Stimulated activated naive B cell treated with anti-CD40 and anti-IgM and Interleukin-4, amounts not matched to agents 10 μg/mL and 1 μg/mL and 100 μg/mL, for 72 hours (primary cell): ENCODE measurements at regions not wholly inside any gene's neighbourhood (a gene's known extent, or its start where the extent isn't known, plus 50 kb on each side); places are given as distances from the start of the nearest gene placed in this dataset.
A peak's percentile ranks its signal among the peaks of the same experiment; 100 is the strongest.
"Not testable (repeated sequence)": the region's sequence is repeated elsewhere in the genome, so short reads cannot be mapped to it uniquely, and the experiment has no call there.

ENCODE experiments used
- ATAC-seq, 2 donors: fragments of 150-1000 bp; cut with Tn5 transposase; replicated peaks; 2 replicates each; pipeline ENCODE4 v1.10.0; 2021; ENCODE audit warnings: moderate library complexity in 1 of 2
- DNase-seq: peaks from one replicate; pipeline ENCODE4 v3.0.0; 2021
- H3K27ac Mint-ChIP-seq: one replicate; pipeline ENCODE4 v1.8.0; 2022; ENCODE audit warnings: mild to moderate bottlenecking, mixed read lengths
- H3K27me3 Mint-ChIP-seq, 2 donors: one replicate each; pipeline ENCODE4 v1.8.0; 2022; ENCODE audit warnings: mixed read lengths in 2 of 2
- H3K36me3 Mint-ChIP-seq, 2 donors: one replicate each; pipeline ENCODE4 v1.8.0; 2022; ENCODE audit warnings: mixed read lengths in 2 of 2, mild to moderate bottlenecking in 1 of 2
- H3K4me1 Mint-ChIP-seq, 2 donors: one replicate each; pipeline ENCODE4 v1.8.0; 2022; ENCODE audit warnings: mixed read lengths in 2 of 2, mild to moderate bottlenecking in 1 of 2
- H3K4me3 Mint-ChIP-seq, 2 donors: one replicate each; pipeline ENCODE4 v1.8.0; 2022; ENCODE audit warnings: mild to moderate bottlenecking in 2 of 2, mixed read lengths in 2 of 2, moderate library complexity in 1 of 2
- H3K9me3 Mint-ChIP-seq, 2 donors: one replicate each; pipeline ENCODE4 v1.8.0; 2022; ENCODE audit warnings: mixed read lengths in 2 of 2, mild to moderate bottlenecking in 1 of 2

GRCh38 chr3:151620071-151620470, 113.7 kb upstream of the AADACL2 start:
- H3K27ac Mint-ChIP-seq: no peak overlapping the region
- DNase-seq (no peak), ATAC-seq (no peak)
- H3K27me3 Mint-ChIP-seq: no peaks in the 10 kb centered on the region
- H3K4me1 Mint-ChIP-seq: no peaks in the 10 kb centered on the region
- H3K9me3 Mint-ChIP-seq: no peaks in the 10 kb centered on the region
- no peak overlapping the region for H3K4me3 Mint-ChIP-seq
- H3K36me3 Mint-ChIP-seq: no peaks in the 10 kb centered on the region

DNA sequence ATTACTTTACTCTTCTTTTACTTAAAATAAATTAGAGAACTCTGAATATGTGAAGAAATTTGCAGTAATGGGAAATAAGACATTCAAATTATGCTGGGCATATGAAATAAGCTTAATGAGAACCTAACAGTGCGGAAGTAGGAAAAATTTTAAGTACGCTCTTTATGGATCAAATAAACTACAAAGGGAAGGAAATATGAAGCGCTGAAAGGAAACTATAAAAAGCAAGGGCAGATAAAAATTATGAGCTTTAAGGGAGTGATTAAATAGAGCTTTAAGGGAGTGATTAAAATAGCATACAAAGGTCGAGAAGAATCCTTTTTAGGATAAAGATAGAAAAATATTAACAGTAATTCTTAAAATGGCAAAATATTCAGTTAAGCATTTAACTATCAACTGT, 118.3 kb upstream of the AADACL2 start:
- no peaks in the 10 kb centered on the region for H3K9me3 Mint-ChIP-seq
- no peaks in the 10 kb centered on the region for H3K27me3 Mint-ChIP-seq
- H3K4me3 Mint-ChIP-seq: no peak overlapping the region
- DNase-seq (no peak), ATAC-seq (no peak)
- H3K27ac Mint-ChIP-seq: no peak overlapping the region
- no peaks in the 10 kb centered on the region for H3K36me3 Mint-ChIP-seq
- no peaks in the 10 kb centered on the region for H3K4me1 Mint-ChIP-seq

DNA sequence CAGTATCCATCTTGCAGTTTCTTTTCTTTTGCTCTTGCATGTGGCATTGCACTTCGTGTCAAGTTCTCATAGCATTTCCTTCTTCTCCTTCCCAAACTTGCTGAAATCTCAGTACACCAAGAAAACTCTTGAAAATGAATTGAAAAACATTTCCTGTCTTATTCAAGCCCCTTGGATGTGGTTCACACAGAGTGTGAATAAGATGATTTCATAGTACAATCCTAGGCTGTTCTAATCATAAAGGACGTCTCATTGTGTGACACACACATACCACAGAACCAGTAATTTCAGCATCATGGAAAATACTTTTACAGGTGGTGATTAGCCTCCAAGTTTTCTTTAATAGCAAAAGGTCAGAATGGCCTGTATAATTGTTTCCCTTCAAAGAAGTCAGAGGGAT, 121.6 kb upstream of the AADACL2 start:
- H3K36me3 Mint-ChIP-seq: no peaks in the 10 kb centered on the region

DNA sequence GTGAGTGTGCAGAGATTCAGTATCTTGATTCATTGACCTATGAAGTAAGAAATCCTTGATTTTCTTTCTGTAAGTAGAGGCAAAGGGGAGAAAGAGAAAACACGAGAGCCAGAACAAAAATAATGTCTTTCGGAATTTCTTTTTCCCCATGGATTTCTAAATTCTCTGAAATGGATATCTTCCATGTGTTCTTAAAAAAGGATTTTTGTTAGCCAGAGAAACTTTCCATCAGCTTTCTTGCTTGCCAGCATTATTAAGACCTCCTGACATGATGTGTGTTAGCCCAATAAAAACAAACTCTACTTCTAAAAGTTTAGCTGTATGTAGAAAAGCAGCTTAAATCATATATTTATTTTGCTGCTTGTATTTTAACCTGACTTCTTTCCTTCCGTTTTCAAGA, 122.3 kb upstream of the AADACL2 start:
- DNase-seq (no peak), ATAC-seq (no peak)
- Mint-ChIP-seq H3K36me3 (no peaks in the 10 kb centered on the region), H3K4me3 (no peak overlapping the region), H3K27ac (no peak overlapping the region), H3K9me3 (peaks cover 2 to 4% of the 10 kb centered on the region in 2 donors), H3K27me3 (no peaks in the 10 kb centered on the region), H3K4me1 (no peaks in the 10 kb centered on the region)

More for the DNA sequence above, 121.6 kb upstream of the AADACL2 start:
- H3K27ac Mint-ChIP-seq: no peak overlapping the region
- H3K9me3 Mint-ChIP-seq: peaks cover 2 to 4% of the 10 kb centered on the region in 2 donors
- no peaks in the 10 kb centered on the region for H3K27me3 Mint-ChIP-seq
- no peak overlapping the region for H3K4me3 Mint-ChIP-seq
- DNase-seq (no peak), ATAC-seq (no peak)
- H3K4me1 Mint-ChIP-seq: no peaks in the 10 kb centered on the region

- DNase-seq: no peak
- Mint-ChIP-seq H3K27me3 (peaks cover 0 to 3% of the 10 kb centered on the region in 2 donors), H3K4me3 (no peak overlapping the region), H3K9me3 (peaks cover 2 to 4% of the 10 kb centered on the region in 2 donors), H3K36me3 (no peaks in the 10 kb centered on the region), H3K27ac (no peak overlapping the region), H3K4me1 (no peaks in the 10 kb centered on the region)
- ATAC-seq: no peak
Observed at GRCh38 chr3:151609491-151609890, 124.2 kb upstream of the AADACL2 start.

- Mint-ChIP-seq H3K36me3 (no peaks in the 10 kb centered on the region), H3K27me3 (peaks cover 0 to 3% of the 10 kb centered on the region in 2 donors), H3K9me3 (peaks cover under 1 to 2% of the 10 kb centered on the region in 2 donors), H3K27ac (no peak overlapping the region), H3K4me1 (no peaks in the 10 kb centered on the region), H3K4me3 (no peak overlapping the region)
- no peak for ATAC-seq
- DNase-seq: no peak
Observed at GRCh38 chr3:151604891-151605290, 128.8 kb upstream of the AADACL2 start.

DNA sequence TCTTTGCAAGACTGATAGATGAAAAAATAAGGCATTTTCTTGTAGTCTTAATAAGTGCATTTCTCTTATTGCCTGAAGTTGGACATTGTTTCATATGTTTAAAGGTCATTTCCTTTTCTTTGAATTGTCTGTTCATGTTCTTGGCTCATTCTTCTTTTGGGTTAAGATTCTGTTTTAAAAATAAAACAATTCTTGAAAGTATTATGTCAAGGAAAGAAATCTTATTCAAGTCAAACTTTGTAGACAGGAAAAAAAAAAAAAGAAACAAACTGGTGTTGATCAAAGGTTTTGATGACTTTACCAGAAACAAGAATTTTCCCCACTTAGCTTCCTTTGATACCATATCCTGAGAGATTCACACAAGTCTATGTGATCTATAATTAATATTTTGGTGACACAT, 132.9 kb upstream of the AADACL2 start:
- Mint-ChIP-seq H3K27me3 (peaks cover 0 to 3% of the 10 kb centered on the region in 2 donors), H3K4me1 (no peaks in the 10 kb centered on the region), H3K9me3 (no peaks in the 10 kb centered on the region), H3K4me3 (no peak overlapping the region), H3K27ac (no peak overlapping the region), H3K36me3 (no peaks in the 10 kb centered on the region)
- ATAC-seq (no peak), DNase-seq (no peak)

DNA sequence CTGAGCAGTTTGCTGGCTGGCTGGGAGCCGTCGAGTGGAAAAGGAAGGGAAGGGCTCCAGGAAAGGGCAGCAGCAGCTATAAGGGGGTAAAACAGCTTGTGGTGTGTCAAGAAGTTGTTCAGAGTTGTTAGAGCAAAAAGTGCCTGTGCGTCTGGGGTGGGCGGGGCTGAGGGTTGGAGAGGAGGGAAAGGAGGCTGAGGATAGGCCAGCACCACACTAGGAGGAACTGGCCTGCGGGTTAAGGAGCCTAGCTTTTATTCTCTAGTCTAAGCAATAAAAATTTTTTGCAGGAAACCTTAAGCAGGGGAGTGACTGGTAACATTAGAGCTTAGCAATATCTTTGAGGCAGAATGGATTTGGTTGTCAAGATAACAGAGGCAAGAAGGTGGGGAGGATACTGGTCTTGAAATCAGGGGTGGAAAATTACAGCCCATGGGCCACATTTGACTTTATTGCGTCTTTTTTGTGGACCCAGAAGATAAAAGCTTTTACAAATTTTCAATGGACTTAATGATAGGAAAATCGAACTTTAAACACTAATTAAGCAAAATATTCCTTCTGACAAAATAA, 134.5 kb upstream of the AADACL2 start:
- no peak for DNase-seq
- Mint-ChIP-seq H3K4me1 (no peaks in the 10 kb centered on the region), H3K27ac (no peak overlapping the region), H3K4me3 (no peak overlapping the region), H3K9me3 (no peaks in the 10 kb centered on the region), H3K27me3 (no peaks in the 10 kb centered on the region), H3K36me3 (no peaks in the 10 kb centered on the region)
- no peak for ATAC-seq

DNA sequence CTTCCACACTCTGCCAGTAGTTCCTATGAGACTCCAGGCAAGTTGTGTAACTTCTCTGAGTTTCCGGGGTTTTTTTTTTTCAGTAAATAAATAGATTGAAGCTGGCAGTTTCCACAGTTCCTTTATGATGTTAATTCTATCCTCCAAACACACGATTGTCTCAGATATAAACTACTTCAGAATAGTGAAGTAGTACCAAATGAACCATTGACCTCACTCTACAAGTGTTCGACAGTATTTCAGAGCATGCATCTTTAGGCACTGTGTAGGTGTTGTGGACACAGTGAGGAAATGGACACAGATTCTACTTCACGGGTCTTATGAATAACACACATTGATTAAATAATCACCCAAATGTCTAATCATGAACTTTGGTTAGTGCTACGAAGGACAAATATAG, 136.1 kb upstream of the IGSF10 start:
- no peak overlapping the region for H3K27ac Mint-ChIP-seq
- no peaks in the 10 kb centered on the region for H3K4me1 Mint-ChIP-seq
- no peak for ATAC-seq

GRCh38 chr3:151593928-151594327, 133.1 kb upstream of the IGSF10 start:
- no peak for ATAC-seq
- H3K9me3 Mint-ChIP-seq: no peaks in the 10 kb centered on the region

More for the DNA sequence above, 136.1 kb upstream of the IGSF10 start:
- Mint-ChIP-seq H3K9me3 (no peaks in the 10 kb centered on the region), H3K4me3 (no peak overlapping the region), H3K27me3 (no peaks in the 10 kb centered on the region), H3K36me3 (no peaks in the 10 kb centered on the region)
- no peak for DNase-seq

GRCh38 chr3:151592287-151592686, 131.4 kb upstream of the IGSF10 start:
- DNase-seq (no peak), ATAC-seq (no peak)
- H3K36me3 Mint-ChIP-seq: no peaks in the 10 kb centered on the region
- H3K9me3 Mint-ChIP-seq: no peaks in the 10 kb centered on the region
- H3K27me3 Mint-ChIP-seq: no peaks in the 10 kb centered on the region
- H3K27ac Mint-ChIP-seq: no peak overlapping the region
- no peak overlapping the region for H3K4me3 Mint-ChIP-seq
- no peaks in the 10 kb centered on the region for H3K4me1 Mint-ChIP-seq

More at GRCh38 chr3:151593928-151594327, 133.1 kb upstream of the IGSF10 start:
- Mint-ChIP-seq H3K4me1 (no peaks in the 10 kb centered on the region), H3K27ac (no peak overlapping the region), H3K4me3 (no peak overlapping the region), H3K27me3 (no peaks in the 10 kb centered on the region), H3K36me3 (no peaks in the 10 kb centered on the region)
- DNase-seq: no peak

DNA sequence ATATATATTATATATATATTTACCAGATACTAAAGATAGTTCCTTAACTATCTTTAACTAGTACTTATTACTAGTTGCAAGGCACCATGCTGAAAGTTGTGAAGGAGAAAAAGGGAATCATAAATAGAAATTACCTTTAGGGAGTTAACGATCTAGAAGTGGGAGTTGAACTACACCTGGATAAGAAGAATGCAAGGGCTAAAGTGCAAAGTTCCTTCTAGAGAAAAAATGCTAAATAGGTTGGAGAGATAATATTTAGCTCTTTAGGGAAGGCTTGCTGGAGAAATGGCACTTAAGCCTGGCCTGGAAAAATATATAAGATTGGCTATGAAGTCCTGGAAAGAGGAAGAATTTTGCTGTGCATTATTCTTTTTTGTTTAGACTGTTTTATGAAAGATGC, 130.6 kb upstream of the IGSF10 start:
- no peaks in the 10 kb centered on the region for H3K36me3 Mint-ChIP-seq
- no peak overlapping the region for H3K4me3 Mint-ChIP-seq
- H3K9me3 Mint-ChIP-seq: no peaks in the 10 kb centered on the region
- H3K27me3 Mint-ChIP-seq: no peaks in the 10 kb centered on the region
- no peak overlapping the region for H3K27ac Mint-ChIP-seq
- no peak for DNase-seq
- no peak for ATAC-seq
- no peaks in the 10 kb centered on the region for H3K4me1 Mint-ChIP-seq

DNA sequence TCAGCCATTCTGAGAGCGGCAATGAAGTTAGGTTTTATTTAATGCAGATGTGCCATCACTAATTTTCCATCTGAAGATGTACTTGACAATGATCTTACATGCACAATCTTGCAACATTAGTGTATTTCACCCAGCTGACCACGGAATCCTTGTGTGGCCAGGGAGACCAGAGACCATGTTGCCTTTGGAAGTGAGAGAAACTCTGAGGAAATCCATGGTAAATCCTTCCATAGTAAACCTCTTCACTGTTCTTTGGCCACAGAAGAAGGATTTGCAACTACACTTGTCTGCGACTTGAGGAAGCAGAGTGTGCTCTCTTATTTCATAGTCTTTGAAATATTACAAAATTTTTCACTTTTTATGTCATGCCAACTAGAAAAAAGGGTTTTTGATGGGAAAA, 128.4 kb upstream of the IGSF10 start:
- Mint-ChIP-seq H3K4me3 (no peak overlapping the region), H3K27ac (no peak overlapping the region), H3K9me3 (peaks cover 0 to 1% of the 10 kb centered on the region in 2 donors), H3K36me3 (no peaks in the 10 kb centered on the region), H3K27me3 (no peaks in the 10 kb centered on the region), H3K4me1 (peaks cover 4 to 5% of the 10 kb centered on the region in 2 donors)
- DNase-seq: no peak
- ATAC-seq: no peak

- not testable (repeated sequence) for H3K36me3 Mint-ChIP-seq, H3K27ac Mint-ChIP-seq, H3K4me3 Mint-ChIP-seq, ATAC-seq, DNase-seq, H3K9me3 Mint-ChIP-seq, H3K27me3 Mint-ChIP-seq, H3K4me1 Mint-ChIP-seq
Observed at GRCh38 chr3:151587659-151588058, 126.8 kb upstream of the IGSF10 start.

- ATAC-seq: peak; percentile 88 to 96
- H3K4me3 Mint-ChIP-seq: no peak overlapping the region
- no peak for DNase-seq
- H3K27me3 Mint-ChIP-seq: no peaks in the 10 kb centered on the region
- H3K36me3 Mint-ChIP-seq: no peaks in the 10 kb centered on the region
- peaks cover under 1 to 3% of the 10 kb centered on the region in 2 donors for H3K9me3 Mint-ChIP-seq
- peaks cover 4 to 7% of the 10 kb centered on the region in 2 donors for H3K4me1 Mint-ChIP-seq
- H3K27ac Mint-ChIP-seq: no peak overlapping the region
Observed at GRCh38 chr3:151584566-151584965, 123.7 kb upstream of the IGSF10 start.

DNA sequence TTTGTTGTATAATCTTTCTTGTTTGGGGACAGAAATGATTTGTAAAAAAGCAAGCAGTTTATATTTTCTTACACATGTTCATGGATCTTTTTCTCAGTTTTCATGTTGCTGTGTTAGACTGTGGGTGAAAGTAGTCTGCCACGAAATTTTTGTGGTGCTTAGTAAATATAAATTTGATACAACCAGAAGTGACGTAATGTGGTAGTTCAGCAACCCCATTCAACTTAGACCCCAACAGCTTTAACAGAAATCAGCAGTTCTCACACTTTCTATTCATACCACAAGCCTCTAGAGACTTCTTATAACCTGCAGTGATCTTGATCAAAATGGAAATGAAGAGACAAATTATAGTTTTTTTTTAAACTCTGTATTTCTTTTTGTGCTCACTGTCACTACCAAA, 120.2 kb upstream of the IGSF10 start:
- ATAC-seq (no peak), DNase-seq (no peak)
- Mint-ChIP-seq H3K9me3 (peaks cover 4 to 6% of the 10 kb centered on the region in 2 donors), H3K4me1 (peaks cover 4 to 7% of the 10 kb centered on the region in 2 donors), H3K27ac (no peak overlapping the region), H3K36me3 (no peaks in the 10 kb centered on the region), H3K4me3 (no peak overlapping the region), H3K27me3 (no peaks in the 10 kb centered on the region)
